CD4-positive, alpha-beta T cell treated with Interleukin-10 for 1 hour (primary cell): ENCODE measurements at regions not wholly inside any gene's neighbourhood (a gene's known extent, or its start where the extent isn't known, plus 50 kb on each side); places are given as distances from the start of the nearest gene placed in this dataset.

Source experiments
- DNase-seq: peaks from one replicate; pipeline ENCODE4 v3.0.0-alpha.2; 2020

DNA sequence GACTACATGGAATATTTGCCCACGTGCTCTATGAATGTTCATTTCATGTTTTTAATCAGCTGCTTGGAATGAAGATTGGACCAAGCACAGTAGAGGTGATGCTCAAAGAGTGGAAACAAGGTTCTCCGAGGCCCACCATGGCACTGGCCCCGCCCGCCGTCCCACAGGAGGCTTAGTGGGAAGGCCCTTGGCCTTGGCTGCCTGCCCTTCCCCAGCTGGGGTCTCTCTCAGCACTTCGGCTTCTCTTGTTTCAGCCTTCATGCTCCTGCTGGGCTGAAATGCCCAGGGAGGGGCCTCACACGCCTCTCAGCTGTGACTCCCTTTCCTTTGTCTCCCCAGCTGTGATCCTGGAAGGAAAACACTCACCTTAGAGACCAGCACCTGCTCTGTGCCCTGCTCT, 833.2 kb downstream of the GALR1 start:
- DNase-seq = no peak

GRCh38 chr18:78085241-78086185, 835.9 kb downstream of the GALR1 start:
- DNase-seq = no peak

GRCh38 chr18:78086931-78087330, 837.3 kb downstream of the GALR1 start:
- DNase-seq = no peak

DNA sequence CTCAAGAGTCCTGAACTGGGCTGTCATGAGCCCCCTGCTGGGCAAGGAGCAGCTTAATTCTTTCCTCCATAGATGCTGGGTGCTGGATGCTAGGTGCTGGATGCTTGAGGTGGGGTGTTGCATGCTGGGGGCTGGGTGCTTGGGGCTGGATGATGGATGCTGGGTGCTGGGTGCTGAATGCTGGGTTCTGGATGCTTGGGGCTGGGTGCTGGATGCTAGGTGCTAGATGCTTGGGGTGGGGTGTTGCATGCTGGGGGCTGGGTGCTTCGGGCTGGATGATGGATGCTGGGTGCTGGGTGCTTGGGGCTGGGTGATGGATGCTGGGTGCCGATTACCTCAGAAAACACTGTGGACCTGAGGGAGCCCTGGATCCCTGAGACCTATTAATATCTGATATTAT, 837.7 kb downstream of the GALR1 start:
- no peak for DNase-seq

- no peak for DNase-seq
Measured at GRCh38 chr18:78090584-78090983, 840.9 kb downstream of the GALR1 start.

GRCh38 chr18:78092901-78093300, 843.3 kb downstream of the GALR1 start:
- no peak for DNase-seq

- DNase-seq = no peak
Measured at GRCh38 chr18:78099979-78100588, 850.4 kb downstream of the GALR1 start.

DNA sequence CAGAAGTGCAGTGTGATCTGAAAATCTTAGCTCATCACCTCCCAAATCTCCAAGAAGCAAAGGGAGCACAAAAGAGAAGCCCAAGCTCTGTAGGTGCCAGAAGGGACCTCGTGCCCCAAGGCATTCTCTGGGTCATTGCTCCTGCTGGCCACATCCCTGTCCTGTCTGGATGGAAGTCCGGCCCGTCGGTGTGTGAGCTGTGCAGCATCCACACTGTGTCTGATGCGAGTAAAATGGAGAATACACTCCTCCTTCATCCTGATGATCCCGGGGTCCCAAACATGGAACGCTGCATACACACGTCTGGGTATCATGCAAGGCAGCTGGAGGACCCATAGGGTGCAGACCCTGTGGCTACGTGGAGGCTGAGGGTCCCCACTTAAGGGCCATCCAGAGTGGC, 851.4 kb downstream of the GALR1 start:
- no peak for DNase-seq

- no peak for DNase-seq
Measured at GRCh38 chr18:78102135-78102534, 852.5 kb downstream of the GALR1 start.

DNA sequence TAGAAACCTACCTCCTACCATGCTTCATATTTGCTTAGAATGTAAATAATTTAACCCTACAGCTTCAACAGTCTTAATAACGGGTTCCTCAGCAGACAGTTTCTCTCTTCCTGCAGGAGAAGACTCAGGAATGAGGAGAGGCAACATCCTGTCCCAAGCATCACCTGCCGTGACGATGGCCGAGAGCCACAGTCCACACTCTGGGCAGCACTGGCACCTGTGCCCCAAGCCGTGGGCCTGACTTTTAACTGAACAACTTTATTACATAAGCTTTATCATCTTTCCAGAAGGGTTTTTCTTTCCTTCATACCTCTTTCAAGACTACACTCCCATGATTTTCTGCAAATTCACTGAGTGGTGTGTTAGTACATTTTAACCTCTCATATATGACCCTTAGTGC, 856.0 kb downstream of the GALR1 start:
- DNase-seq = no peak

DNA sequence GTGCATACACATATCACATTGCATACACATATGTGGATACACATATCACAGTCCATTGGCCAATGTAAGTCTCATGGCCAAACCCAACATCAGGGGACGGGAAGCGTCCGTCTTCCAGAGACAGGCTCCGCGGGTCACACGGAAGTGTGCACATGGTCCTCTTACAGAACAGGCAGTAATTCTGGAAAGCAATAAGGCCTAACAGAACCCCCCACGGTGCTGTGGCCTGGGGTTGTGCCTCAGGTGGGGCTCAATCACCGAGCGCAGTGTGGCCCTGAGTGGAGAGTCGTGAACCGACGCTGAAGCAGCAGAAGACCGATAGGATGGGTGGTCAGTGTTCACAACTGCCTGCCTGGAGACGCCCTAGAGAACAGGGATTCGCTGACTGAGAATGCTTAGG, 857.3 kb downstream of the GALR1 start:
- DNase-seq = no peak

GRCh38 chr18:78107363-78107762, 857.7 kb downstream of the GALR1 start:
- no peak for DNase-seq

GRCh38 chr18:78108554-78108953, 858.9 kb downstream of the GALR1 start:
- DNase-seq = no peak

DNA sequence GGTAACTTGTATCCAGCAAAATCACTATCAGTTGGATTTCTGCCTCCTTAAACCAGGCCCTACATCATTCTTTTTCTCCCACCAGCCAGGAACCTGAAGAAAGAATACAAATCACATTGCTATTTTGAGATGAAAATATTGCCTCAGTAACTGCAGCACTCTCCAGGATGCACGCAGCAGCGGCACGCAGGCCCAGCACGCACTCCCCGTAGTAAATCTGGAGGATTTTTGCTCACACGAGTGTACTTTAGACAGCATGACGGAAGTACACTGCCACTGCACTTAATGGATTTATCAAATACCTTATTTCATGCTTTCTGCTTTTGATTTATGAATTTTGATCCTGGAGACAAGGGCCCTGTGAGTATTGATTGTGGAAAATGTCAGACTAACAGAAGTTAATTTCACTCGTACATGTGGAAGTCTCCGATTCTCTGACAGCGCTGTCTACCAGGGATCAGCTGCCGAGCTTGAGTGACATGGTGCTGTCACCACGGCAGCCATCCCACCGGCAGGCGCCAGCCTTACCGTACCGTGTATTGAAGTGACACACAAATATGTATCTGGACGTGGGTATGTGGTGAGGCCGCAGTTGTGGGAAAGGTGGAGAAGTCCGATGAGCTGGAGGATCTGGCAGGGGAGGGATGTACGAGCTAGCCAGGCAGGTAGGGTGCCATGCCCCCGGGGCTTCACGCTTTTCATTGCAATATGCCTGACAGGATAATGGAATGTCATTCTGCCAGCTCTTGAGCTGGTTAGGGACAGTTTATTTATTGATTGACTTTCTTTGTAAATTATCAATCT, 863.7 kb downstream of the GALR1 start:
- DNase-seq = no peak

DNA sequence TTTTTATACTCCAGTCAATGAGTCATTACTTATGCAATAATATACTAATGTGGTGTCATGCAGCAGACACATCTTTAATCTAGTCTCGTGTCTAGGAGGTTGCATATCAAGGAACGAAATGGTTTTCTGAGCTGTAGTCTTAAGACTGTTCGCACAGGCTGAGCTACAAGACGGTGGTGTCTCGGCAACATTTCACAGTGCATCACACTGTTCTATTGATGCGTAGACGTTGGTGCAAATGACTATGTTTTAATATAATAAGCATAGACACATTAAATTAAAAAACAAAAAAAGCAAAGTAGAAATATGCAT, 864.2 kb downstream of the GALR1 start:
- DNase-seq = no peak

DNA sequence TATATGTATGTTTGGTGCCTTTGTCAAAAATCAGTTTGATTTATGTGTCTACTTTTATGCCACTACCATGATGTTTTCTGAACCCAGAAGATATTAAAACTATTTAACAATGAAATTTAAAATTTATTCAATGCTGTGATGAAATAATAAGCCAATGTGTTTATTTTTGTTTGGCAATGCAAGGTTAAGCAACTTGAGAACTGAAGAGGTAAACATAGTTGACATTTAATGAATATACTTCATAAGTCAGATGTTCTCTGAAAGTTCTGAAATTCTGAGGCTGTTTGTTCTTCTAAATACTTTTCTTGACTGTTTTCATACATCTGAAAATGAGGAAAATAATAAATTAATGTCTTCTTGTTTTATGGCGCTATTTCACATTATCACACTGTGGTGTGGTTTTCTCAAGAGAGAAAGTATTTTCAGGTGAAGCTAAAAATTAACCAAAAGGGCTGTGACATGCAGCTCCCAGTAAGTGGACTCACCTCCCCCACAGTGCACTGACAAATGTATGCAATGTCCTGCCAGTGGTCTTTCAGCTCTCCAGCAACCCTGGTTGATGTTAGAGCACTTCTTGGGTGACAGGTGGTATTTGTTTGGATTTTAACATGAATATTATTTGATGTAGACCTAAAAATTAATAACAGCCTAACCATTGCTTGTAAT, 863.6 kb upstream of the SALL3 start:
- no peak for DNase-seq

DNA sequence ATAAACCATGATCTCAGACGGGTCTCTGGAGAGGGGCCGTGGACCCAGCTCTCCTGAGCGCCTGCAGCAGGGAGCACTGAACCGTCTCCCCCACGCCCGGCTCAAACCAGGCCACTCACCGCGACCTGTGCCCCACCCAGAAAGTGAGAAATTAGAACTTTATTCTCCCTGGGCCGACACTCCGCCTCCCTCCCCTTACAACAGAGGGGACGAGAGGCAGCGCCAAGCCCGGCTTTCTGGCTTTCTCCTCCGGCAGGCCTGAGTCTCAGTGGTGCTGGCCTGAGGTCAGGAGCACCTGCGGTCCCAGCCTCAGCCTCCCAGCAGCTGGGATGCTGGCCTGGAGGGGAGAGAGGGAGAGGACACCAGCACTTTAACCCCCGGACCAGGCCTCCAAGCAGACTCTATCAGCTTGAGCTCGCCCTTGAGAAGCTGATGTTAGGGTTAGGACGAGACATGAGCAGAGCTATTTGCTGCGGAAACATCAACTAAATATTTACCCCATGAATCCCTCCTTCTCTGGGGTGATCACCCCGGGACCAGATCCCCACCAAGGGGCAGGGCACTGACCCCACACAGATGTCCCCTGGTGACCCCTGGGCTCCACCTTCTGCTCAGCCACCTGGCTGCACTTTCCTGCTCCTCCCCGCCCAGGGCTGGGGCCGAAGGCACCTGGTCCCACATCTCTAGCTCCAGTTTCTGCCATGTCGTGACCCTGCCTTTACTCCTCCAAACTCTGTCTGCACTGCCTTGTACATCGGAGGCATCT, 856.3 kb upstream of the SALL3 start:
- DNase-seq = no peak

GRCh38 chr18:78123926-78124797, 855.5 kb upstream of the SALL3 start:
- DNase-seq = no peak

DNA sequence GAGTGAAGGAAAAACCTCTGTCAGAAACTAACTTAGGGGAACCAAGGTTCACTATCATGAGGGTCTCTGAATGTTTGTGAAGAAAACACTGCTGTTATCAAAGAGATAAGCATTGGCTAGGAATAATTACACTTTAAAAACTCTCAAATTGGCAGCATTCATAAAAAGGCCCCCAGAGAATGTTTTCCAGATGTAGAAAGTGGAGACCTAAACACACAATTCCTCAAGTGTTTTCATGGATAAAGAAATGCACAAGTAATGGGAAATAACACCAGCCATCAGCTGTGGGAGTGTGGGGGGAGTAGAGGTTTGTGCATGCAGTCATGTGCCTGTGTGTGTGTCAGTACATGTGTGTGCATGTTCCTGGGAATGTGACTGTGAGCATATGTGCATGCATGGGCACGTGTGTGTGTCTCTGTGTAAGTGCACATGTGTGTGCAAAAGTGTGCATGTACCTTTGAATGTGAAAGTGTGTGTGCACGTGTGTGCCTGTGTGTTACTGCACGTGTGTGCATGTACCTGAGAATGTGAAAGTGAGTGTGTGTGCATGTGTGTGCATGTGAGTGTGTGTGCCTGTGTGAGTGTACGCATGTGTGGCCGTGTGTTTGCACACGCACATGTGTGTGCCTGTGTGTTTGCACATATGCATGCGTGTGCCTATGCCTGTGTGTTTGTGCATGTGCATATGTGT, 854.3 kb upstream of the SALL3 start:
- DNase-seq = no peak

DNA sequence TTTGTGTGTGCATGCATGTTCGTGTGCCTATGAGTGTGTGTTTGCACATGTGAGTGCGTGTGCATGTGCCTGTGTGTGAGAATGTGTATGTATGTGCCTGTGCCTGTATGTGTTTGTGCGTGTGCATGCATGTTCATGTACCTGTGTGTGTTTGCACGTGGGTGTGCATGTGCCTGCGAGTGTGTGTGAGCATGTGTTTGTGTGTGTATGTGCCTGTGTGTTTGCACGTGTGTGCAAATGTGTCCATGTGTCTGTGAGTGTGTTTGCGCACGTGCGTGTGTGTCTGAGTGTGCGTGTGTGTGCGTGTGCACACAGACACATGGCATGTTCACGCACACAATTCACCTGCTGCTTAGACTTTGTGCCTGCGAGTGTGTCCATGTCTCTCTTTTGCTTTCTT, 853.5 kb upstream of the SALL3 start:
- no peak for DNase-seq

DNA sequence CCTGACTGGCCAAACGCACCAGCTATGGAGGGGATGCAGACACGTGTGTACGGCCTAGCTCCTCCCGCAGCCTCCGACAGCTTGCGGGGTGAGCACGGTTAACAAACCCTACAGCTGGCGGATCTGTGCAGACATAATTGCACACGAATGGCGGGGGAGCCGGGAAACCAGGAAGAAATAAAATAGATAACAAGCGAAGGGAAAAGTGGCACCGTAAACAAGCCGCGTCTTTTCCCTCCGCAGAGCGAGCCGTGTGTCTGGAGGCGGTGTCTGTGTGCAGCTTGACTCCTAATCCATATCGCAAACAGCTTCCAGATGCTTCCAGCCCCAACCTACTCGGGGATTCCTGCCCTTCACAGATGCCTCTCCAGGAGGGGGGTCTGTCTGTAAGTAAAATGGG, 853.1 kb upstream of the SALL3 start:
- no peak for DNase-seq
